ENCODE measurements at regions not wholly inside any gene's neighbourhood (a gene's known extent, or its start where the extent isn't known, plus 50 kb on each side); places are given as distances from the start of the nearest gene placed in this dataset.
A peak's percentile ranks its signal among the peaks of the same experiment; 100 is the strongest.
"Not testable (repeated sequence)": the region's sequence is repeated elsewhere in the genome, so short reads cannot be mapped to it uniquely, and the experiment has no call there.

DNA sequence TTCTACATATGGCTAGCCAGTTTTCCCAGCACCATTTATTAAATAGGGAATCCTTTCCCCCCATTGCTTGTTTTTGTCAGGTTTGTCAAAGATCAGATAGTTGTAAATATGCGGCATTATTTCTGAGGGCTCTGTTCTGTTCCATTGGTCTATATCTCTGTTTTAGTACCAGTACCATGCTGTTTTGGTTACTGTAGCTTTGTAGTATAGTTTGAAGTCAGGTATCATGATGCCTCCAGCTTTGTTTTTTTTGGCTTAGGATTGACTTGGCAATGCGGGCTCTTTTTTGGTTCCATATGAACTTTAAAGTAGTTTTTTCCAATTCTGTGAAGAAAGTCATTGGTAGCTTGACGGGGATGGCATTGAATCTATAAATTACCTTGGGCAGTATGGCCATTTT is 60.0 kb upstream of the GPC3 start:
- CTCF ChIA-PET; ATAC-seq; H3K27ac Mint-ChIP-seq; DNase-seq (ENCODE audit: low spot score); POLR2A ChIA-PET; H3K4me3 Mint-ChIP-seq; H3K4me1 Mint-ChIP-seq; H3K27me3 Mint-ChIP-seq (ENCODE audit: low read depth); H3K36me3 Mint-ChIP-seq: not testable (repeated sequence)
- peaks cover 10% of the 10 kb centered on the region for H3K9me3 Mint-ChIP-seq

DNA sequence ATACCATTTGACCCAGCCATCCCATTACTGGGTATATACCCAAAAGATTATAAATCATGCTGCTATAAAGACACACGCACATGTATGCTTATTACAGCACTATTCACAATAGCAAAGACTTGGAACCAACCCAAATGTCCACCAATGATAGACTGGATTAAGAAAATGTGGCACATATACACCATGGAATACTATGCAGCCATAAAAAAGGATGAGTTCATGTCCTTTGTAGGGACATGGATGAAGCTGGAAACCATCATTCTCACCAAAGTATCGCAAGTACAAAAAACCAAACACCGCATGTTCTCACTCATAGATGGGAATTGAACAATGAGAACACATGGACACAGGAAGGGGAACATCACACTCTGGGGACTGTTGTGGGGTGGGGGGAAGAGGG is 81.7 kb upstream of the GPC3 start:
- ATAC-seq; H3K27ac Mint-ChIP-seq; DNase-seq (ENCODE audit: low spot score); POLR2A ChIA-PET; H3K27me3 Mint-ChIP-seq (ENCODE audit: low read depth); H3K36me3 Mint-ChIP-seq; H3K4me1 Mint-ChIP-seq; CTCF ChIA-PET; H3K4me3 Mint-ChIP-seq: not testable (repeated sequence)
- H3K9me3 Mint-ChIP-seq: peaks cover 10% of the 10 kb centered on the region

DNA sequence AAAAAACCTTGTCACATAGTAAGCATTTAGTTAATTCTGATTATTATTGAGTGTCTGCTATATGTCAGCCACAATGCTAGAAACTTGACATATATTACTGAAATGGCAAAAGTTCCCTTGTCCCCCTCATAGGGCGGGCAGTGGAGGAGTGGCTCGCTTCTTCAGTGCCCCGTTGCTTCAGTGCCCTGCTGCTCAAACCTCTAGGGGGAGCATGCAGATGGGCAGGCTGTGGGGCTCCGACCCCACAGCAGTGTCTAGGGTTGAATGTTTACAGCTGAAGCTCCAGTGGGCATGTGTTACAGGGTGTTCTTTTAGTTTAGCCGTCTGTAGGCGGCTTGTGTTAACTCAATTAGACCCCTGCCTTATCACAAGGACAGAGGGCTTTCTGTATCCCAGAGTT is 86.5 kb upstream of the GPC3 start:
- peak; percentile 13 for DNase-seq (ENCODE audit: low spot score)
- H3K27me3 Mint-ChIP-seq (ENCODE audit: low read depth); H3K36me3 Mint-ChIP-seq; POLR2A ChIA-PET; H3K9me3 Mint-ChIP-seq; H3K27ac Mint-ChIP-seq; H3K4me1 Mint-ChIP-seq; H3K4me3 Mint-ChIP-seq: not testable (repeated sequence)
- CTCF ChIA-PET: interaction anchor here (1.0 kb wide), 1 partner anchor 73 kb away, joined by 3 read pairs; no protein-coding TSS in a partner anchor
- ATAC-seq: peak; percentile 78

DNA sequence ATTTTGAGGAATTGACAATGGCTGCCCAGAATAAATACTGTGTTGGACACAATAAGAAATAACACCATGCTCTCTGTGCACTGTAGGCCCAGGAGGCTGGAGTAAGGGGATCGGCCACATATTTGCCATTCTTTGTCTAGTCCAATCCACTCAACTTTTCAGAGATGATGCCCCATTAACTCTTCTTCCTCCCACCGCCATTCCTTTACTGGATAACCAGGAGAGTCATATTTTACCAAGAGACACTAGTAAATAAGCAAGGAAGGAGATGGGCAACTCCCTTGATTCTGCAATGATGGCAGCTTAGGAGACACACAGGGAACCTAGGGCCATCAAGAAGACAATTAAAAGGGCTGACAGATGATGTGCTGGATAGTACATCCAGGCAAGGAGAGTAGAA is 87.9 kb upstream of the GPC3 start:
- POLR2A ChIA-PET: no interaction called here
- Mint-ChIP-seq H3K27ac (no peak overlapping the region), H3K36me3 (peaks cover 5% of the 10 kb centered on the region; the same call in 1 of the 2 replicates), H3K4me1 (no peaks in the 10 kb centered on the region), H3K9me3 (peaks cover 15% of the 10 kb centered on the region), H3K27me3 (ENCODE audit: low read depth) (no peaks in the 10 kb centered on the region; the same call in 1 of the 2 replicates), H3K4me3 (no peak overlapping the region)
- TF ChIP-seq TEAD4 (CRISPR knock-in tag; IDR thresholded peaks at IDR 0.05) (no peak), RORB (CRISPR knock-in tag; IDR thresholded peaks at IDR 0.05) (no peak), JUN (CRISPR knock-in tag; IDR thresholded peaks at IDR 0.05) (no peak), SP1 (CRISPR knock-in tag; conservative IDR thresholded peaks at IDR 0.05) (no peak)
- TF ChIP-seq, protein P1, sequence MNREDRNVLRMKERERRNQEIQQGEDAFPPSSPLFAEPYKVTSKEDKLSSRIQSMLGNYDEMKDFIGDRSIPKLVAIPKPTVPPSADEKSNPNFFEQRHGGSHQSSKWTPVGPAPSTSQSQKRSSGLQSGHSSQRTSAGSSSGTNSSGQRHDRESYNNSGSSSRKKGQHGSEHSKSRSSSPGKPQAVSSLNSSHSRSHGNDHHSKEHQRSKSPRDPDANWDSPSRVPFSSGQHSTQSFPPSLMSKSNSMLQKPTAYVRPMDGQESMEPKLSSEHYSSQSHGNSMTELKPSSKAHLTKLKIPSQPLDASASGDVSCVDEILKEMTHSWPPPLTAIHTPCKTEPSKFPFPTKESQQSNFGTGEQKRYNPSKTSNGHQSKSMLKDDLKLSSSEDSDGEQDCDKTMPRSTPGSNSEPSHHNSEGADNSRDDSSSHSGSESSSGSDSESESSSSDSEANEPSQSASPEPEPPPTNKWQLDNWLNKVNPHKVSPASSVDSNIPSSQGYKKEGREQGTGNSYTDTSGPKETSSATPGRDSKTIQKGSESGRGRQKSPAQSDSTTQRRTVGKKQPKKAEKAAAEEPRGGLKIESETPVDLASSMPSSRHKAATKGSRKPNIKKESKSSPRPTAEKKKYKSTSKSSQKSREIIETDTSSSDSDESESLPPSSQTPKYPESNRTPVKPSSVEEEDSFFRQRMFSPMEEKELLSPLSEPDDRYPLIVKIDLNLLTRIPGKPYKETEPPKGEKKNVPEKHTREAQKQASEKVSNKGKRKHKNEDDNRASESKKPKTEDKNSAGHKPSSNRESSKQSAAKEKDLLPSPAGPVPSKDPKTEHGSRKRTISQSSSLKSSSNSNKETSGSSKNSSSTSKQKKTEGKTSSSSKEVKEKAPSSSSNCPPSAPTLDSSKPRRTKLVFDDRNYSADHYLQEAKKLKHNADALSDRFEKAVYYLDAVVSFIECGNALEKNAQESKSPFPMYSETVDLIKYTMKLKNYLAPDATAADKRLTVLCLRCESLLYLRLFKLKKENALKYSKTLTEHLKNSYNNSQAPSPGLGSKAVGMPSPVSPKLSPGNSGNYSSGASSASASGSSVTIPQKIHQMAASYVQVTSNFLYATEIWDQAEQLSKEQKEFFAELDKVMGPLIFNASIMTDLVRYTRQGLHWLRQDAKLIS (CRISPR knock-in tag; IDR thresholded peaks at IDR 0.05; ENCODE audit: borderline replicate concordance): no peak
- TF ChIP-seq, protein P2, sequence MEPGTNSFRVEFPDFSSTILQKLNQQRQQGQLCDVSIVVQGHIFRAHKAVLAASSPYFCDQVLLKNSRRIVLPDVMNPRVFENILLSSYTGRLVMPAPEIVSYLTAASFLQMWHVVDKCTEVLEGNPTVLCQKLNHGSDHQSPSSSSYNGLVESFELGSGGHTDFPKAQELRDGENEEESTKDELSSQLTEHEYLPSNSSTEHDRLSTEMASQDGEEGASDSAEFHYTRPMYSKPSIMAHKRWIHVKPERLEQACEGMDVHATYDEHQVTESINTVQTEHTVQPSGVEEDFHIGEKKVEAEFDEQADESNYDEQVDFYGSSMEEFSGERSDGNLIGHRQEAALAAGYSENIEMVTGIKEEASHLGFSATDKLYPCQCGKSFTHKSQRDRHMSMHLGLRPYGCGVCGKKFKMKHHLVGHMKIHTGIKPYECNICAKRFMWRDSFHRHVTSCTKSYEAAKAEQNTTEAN (CRISPR knock-in tag; IDR thresholded peaks at IDR 0.05): no peak
- DNase-seq (ENCODE audit: low spot score): no peak
- CTCF ChIA-PET: no interaction called here
- no peak for ATAC-seq

DNA sequence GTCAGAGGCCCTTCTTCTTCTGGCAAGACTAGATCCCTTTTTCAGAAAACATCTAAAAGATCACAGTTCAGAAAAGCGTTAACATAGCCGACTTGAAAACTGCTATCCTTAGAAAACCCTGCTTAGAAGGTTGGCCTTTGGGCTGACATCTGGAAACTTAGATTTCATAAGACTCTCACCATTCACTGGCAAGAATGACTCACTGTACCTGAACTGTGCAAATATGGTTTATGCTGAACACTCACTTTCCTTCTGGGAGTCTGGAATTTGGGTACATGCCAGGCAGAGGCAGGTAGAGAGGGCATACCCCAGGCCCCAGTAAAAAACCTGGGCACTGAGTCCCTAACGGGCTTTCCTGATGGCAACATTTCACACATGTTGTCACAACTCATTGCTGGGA is 88.8 kb upstream of the GPC3 start:
- DNase-seq (ENCODE audit: low spot score) (no peak), ATAC-seq (no peak)
- ChIA-PET POLR2A (no interaction called here), CTCF (no interaction called here)
- TF ChIP-seq TCF7 (CRISPR knock-in tag; IDR thresholded peaks at IDR 0.05; ENCODE audit: low read depth) (no peak), NFE2L1 (CRISPR knock-in tag; IDR thresholded peaks at IDR 0.05) (no peak), ZNF138 (CRISPR knock-in tag; conservative IDR thresholded peaks at IDR 0.05) (no peak)
- no peak overlapping the region for H3K27ac Mint-ChIP-seq
- H3K4me1 Mint-ChIP-seq: no peaks in the 10 kb centered on the region
- peaks cover 23% of the 10 kb centered on the region for H3K9me3 Mint-ChIP-seq
- H3K4me3 Mint-ChIP-seq: no peak overlapping the region
- H3K27me3 Mint-ChIP-seq (ENCODE audit: low read depth): no peaks in the 10 kb centered on the region; the same call in 1 of the 2 replicates
- H3K36me3 Mint-ChIP-seq: peaks cover 12% of the 10 kb centered on the region

All from WTC11 (cell line).